ENCODE measurements at regions not wholly inside any gene's neighbourhood (a gene's known extent, or its start where the extent isn't known, plus 50 kb on each side); places are given as distances from the start of the nearest gene placed in this dataset.
A peak's percentile ranks its signal among the peaks of the same experiment; 100 is the strongest.

- no peak overlapping the region for H3K4me3 ChIP-seq
- no peak overlapping the region for H3K27ac ChIP-seq
- FAIRE-seq: no peak
- H3K36me3 ChIP-seq: no peaks in the 10 kb centered on the region
- H3K4me1 ChIP-seq: peaks cover 3 to 14% (median 6%) of the 10 kb centered on the region in 3 donors
- H3K27me3 ChIP-seq: no peaks in the 10 kb centered on the region
- peak in 2 of 4 donors; percentile 46 to 48 for ATAC-seq
- H3K9me3 ChIP-seq: no peaks in the 10 kb centered on the region
- DNase-seq: no peak
- TF ChIP-seq CTCF (IDR thresholded peaks at IDR 0.05): no peak
- WGBS, 2 donors: 82 to 86% methylated on average over 2 of the region's 2 CpGs
- intact Hi-C loops (cut with DNase I): no loop called here
Observed at GRCh38 chr14:65332141-65332871, 80.2 kb upstream of the FUT8 start.

- intact Hi-C loops (cut with DNase I): no loop called here
- WGBS, 2 donors: 79 to 87% methylated on average over 8 of the region's 8 CpGs
- Histone ChIP-seq H3K4me1 (peaks cover 3 to 19% (median 6%) of the 10 kb centered on the region in 3 donors), H3K9me3 (no peaks in the 10 kb centered on the region), H3K4me3 (no peak overlapping the region), H3K36me3 (no peaks in the 10 kb centered on the region), H3K27ac (no peak overlapping the region), H3K27me3 (no peaks in the 10 kb centered on the region)
- DNase-seq (no peak), ATAC-seq (peak in 2 of 4 donors; percentile 14 to 22), FAIRE-seq (no peak)
- TF ChIP-seq CTCF (IDR thresholded peaks at IDR 0.05): no peak
Observed at GRCh38 chr14:65333943-65334687, 78.4 kb upstream of the FUT8 start.

- no peaks in the 10 kb centered on the region for H3K27me3 ChIP-seq
- H3K4me1 ChIP-seq: peaks cover 3 to 19% (median 6%) of the 10 kb centered on the region in 3 donors
- intact Hi-C loops (cut with DNase I): no loop called here
- H3K9me3 ChIP-seq: no peaks in the 10 kb centered on the region
- no peaks in the 10 kb centered on the region for H3K36me3 ChIP-seq
- no peak for TF ChIP-seq CTCF (IDR thresholded peaks at IDR 0.05)
- ATAC-seq (peak in 2 of 4 donors; percentile 59 to 65), FAIRE-seq (no peak), DNase-seq (no peak)
- H3K4me3 ChIP-seq: no peak overlapping the region
- 42 to 46% methylated on average over 8 of the region's 8 CpGs for WGBS, 2 donors
- no peak overlapping the region for H3K27ac ChIP-seq
Observed at GRCh38 chr14:65334765-65335410, 77.6 kb upstream of the FUT8 start.

GRCh38 chr14:65335411-65335947 is 77.1 kb upstream of the FUT8 start:
- Histone ChIP-seq H3K9me3 (no peaks in the 10 kb centered on the region), H3K4me3 (no peak overlapping the region), H3K36me3 (no peaks in the 10 kb centered on the region), H3K4me1 (peaks cover 3 to 19% (median 6%) of the 10 kb centered on the region in 3 donors), H3K27ac (no peak overlapping the region), H3K27me3 (no peaks in the 10 kb centered on the region)
- TF ChIP-seq CTCF (IDR thresholded peaks at IDR 0.05): no peak
- no peak for DNase-seq
- FAIRE-seq: no peak
- WGBS, 2 donors: 87 to 88% methylated on average over 4 of the region's 4 CpGs
- intact Hi-C loops (cut with DNase I): no loop called here
- no peak for ATAC-seq

Measured in pancreas (tissue), 10 donors.